HepG2 (cell line): ENCODE measurements at regions not wholly inside any gene's neighbourhood (a gene's known extent, or its start where the extent isn't known, plus 50 kb on each side); places are given as distances from the start of the nearest gene placed in this dataset.

Source experiments
- ATAC-seq: fragments of 200-7000 bp; cut with Tn5 transposase; 3 replicates; pipeline ENCODE4 v1.9.1; 2020; ENCODE audit warnings: mild to moderate bottlenecking, moderate library complexity
- BruUV-seq: library from RNA; stranded (reverse); fragments of 400-500 nt; replicated peaks from 2 replicates; lab custom pipeline; 2021; lab: Mats Ljungman, UMichigan
- CTCF ChIA-PET: fragments of 300-600 bp; formaldehyde crosslinking; extraction: SDS; loops from one replicate; lab custom pipeline; 2021; ENCODE audit warnings: low total read pairs, inconsistent platforms, low intra/inter-chr PET ratio; lab: Yijun Ruan, JAX
- POLR2A ChIA-PET: fragments of 350-600 bp; sonication (Branson Sonifier 250); formaldehyde crosslinking; loops from one replicate; lab custom pipeline; 2020; ENCODE audit warnings: antibody characterized with exemption, inconsistent platforms; lab: Yijun Ruan, JAX
- DNase-seq: peaks from one replicate; pipeline ENCODE4 v3.0.0-alpha.2; 2015; ENCODE audit warnings: low spot score
- FAIRE-seq: peaks from 3 replicates; lab custom pipeline; 2011; peaks lifted over from hg19 to GRCh38; lab: Jason Lieb, UNC
- H2AFZ ChIP-seq: one replicate; pipeline ENCODE4 v1.6.1; 2011; ENCODE audit warnings: low read length, inconsistent platforms
- H3K27ac ChIP-seq: fragments of 300-600 bp; 3 replicates; pipeline ENCODE4 v1.8.0; 2011; ENCODE audit warnings: mixed run types, mild to moderate bottlenecking, mixed read lengths, low read length, inconsistent platforms; ENCODE audit not compliant: insufficient read depth; ENCODE audit errors: extremely low read length
- H3K27me3 ChIP-seq, 2 experiments: fragments of 200-600 bp in 1 of 2; 2 replicates in 1 of 2; 3 replicates in 1 of 2; pipeline versions ENCODE4 v1.6.0 to v1.8.0; 2011; ENCODE audit warnings: low read length in 2 of 2, mild to moderate bottlenecking in 2 of 2, moderate library complexity in 2 of 2, inconsistent platforms in 1 of 2; ENCODE audit not compliant: insufficient read depth in 2 of 2, control insufficient read depth in 1 of 2
- H3K36me3 ChIP-seq, 2 experiments: fragments of 200-600 bp in 1 of 2; replicated peaks in 1 of 2; 2 replicates in 1 of 2; 3 replicates in 1 of 2; pipeline versions ENCODE4 v1.5.1 to v1.8.0; 2011; ENCODE audit warnings: low read length in 2 of 2, inconsistent platforms in 1 of 2; ENCODE audit not compliant: insufficient read depth in 2 of 2, control insufficient read depth in 1 of 2
- H3K4me1 ChIP-seq: 2 replicates; pipeline ENCODE4 v1.5.1; 2012; ENCODE audit warnings: low read length, inconsistent platforms; ENCODE audit not compliant: insufficient read depth
- H3K4me2 ChIP-seq: 2 replicates; pipeline ENCODE4 v1.6.0; 2011; ENCODE audit warnings: low read depth, low read length, inconsistent platforms
- H3K4me3 ChIP-seq, 3 experiments: fragments of 200-600 bp in 1 of 3; sonication (generic), shearing (Covaris generic) in 1 of 3; replicated peaks in 1 of 3; 2 replicates each; pipeline ENCODE4 v1.5.1; 2011 to 2016; ENCODE audit warnings: low read length in 3 of 3, inconsistent platforms in 2 of 3, low read depth in 2 of 3, mild to moderate bottlenecking in 2 of 3, control low read depth in 1 of 3, mixed read lengths in 1 of 3; ENCODE audit not compliant: insufficient read depth in 1 of 3
- H3K79me2 ChIP-seq: one replicate; pipeline ENCODE4 v1.6.1; 2011; ENCODE audit warnings: low read length, inconsistent platforms; ENCODE audit not compliant: insufficient read depth
- H3K9ac ChIP-seq: 2 replicates; pipeline ENCODE4 v1.6.0; 2011; ENCODE audit warnings: mild to moderate bottlenecking, low read depth, low read length, inconsistent platforms; ENCODE audit not compliant: insufficient read depth
- H3K9me3 ChIP-seq: 2 replicates; pipeline ENCODE4 v1.5.1; 2012; ENCODE audit warnings: mild to moderate bottlenecking, low read length
- H4K20me1 ChIP-seq: 2 replicates; pipeline ENCODE4 v1.6.0; 2011; ENCODE audit warnings: inconsistent platforms, mild to moderate bottlenecking, low read length, moderate library complexity; ENCODE audit not compliant: insufficient read depth
- ARNTL ChIP-seq: sonication (generic); formaldehyde crosslinking; IDR thresholded peaks from 2 replicates; pipeline ENCODE4 v1.4.0; 2020; ENCODE audit warnings: mild to moderate bottlenecking, missing genetic modification reagents
- EEA1 ChIP-seq: sonication (generic); formaldehyde crosslinking; IDR thresholded peaks from 2 replicates; pipeline ENCODE4 v1.5.1; 2020; ENCODE audit warnings: mild to moderate bottlenecking, missing genetic modification reagents, borderline replicate concordance
- ERF ChIP-seq: IDR thresholded peaks from 2 replicates; pipeline ENCODE4 v1.6.1; 2018; ENCODE audit warnings: missing biosample characterization, missing genetic modification reagents
- HIVEP1 ChIP-seq: sonication (generic); formaldehyde crosslinking; IDR thresholded peaks from 2 replicates; pipeline ENCODE4 v1.4.0; 2020; ENCODE audit warnings: mild to moderate bottlenecking, missing genetic modification reagents
- IKZF5 ChIP-seq: IDR thresholded peaks from 2 replicates; pipeline ENCODE4 v1.6.1; 2018; ENCODE audit warnings: missing genetic modification reagents, mild to moderate bottlenecking, missing compliant biosample characterization
- MATR3 ChIP-seq: sonication (generic); formaldehyde crosslinking; IDR thresholded peaks from 2 replicates; pipeline ENCODE4 v1.4.0; 2020; ENCODE audit warnings: missing genetic modification reagents
- MEIS1 ChIP-seq: sonication (generic); formaldehyde crosslinking; IDR thresholded peaks from 2 replicates; pipeline ENCODE4 v1.9.0; 2021; ENCODE audit warnings: mild to moderate bottlenecking, missing genetic modification reagents, moderate library complexity, borderline replicate concordance
- PCBP1 ChIP-seq: fragments of 200-400 bp; formaldehyde crosslinking; IDR thresholded peaks from 2 replicates; pipeline ENCODE4 v1.6.1; 2017; ENCODE audit warnings: mild to moderate bottlenecking, low read depth, low read length, borderline replicate concordance
- PHF21A ChIP-seq: sonication (generic); formaldehyde crosslinking; IDR thresholded peaks from 2 replicates; pipeline ENCODE4 v1.5.0; 2020; ENCODE audit warnings: mild to moderate bottlenecking, missing genetic modification reagents
- RBAK ChIP-seq: sonication (generic); formaldehyde crosslinking; IDR thresholded peaks from 2 replicates; pipeline ENCODE4 v1.5.1; 2020; ENCODE audit warnings: mild to moderate bottlenecking, missing genetic modification reagents
- SMARCE1 ChIP-seq: fragments of 450-650 bp; IDR thresholded peaks from 2 replicates; pipeline ENCODE4 v1.6.1; 2017; ENCODE audit warnings: borderline replicate concordance
- STAT5B ChIP-seq: sonication (generic); formaldehyde crosslinking; IDR thresholded peaks from 2 replicates; pipeline ENCODE4 v1.4.0; 2020; ENCODE audit warnings: missing genetic modification reagents
- TP53 ChIP-seq: sonication (generic); formaldehyde crosslinking; conservative IDR thresholded peaks from 2 replicates; pipeline ENCODE4 v1.4.0; 2020; ENCODE audit warnings: missing genetic modification reagents
- ZBTB7A ChIP-seq: sonication (generic); formaldehyde crosslinking; IDR thresholded peaks from 2 replicates; pipeline ENCODE4 v1.8.0; 2022; ENCODE audit warnings: mild to moderate bottlenecking, missing genetic modification reagents
- ZFP37 ChIP-seq: sonication (generic); formaldehyde crosslinking; IDR thresholded peaks from 2 replicates; pipeline ENCODE4 v1.4.0; 2020; ENCODE audit warnings: missing genetic modification reagents, borderline replicate concordance
- ZNF136 ChIP-seq: sonication (generic); formaldehyde crosslinking; IDR thresholded peaks from 2 replicates; pipeline ENCODE4 v1.8.1; 2022; ENCODE audit warnings: low read depth, mild to moderate bottlenecking, moderate library complexity, missing genetic modification reagents
- ZNF557 ChIP-seq: sonication (generic); formaldehyde crosslinking; IDR thresholded peaks from 2 replicates; pipeline ENCODE4 v1.4.0; 2020; ENCODE audit warnings: missing genetic modification reagents
- WGBS: methylation state at CpG from one replicate; pipeline ENCODE4 v1.1.6; 2017; ENCODE audit warnings: low lambda C conversion rate; 5-methylcytosine and 5-hydroxymethylcytosine counted together
- in situ Hi-C: cut with HindIII; loops from 2 replicates; pipeline ENCODE4 v1.10.0; 2017; ENCODE audit warnings: low pct_unique_long_range_greater_than_20kb; ENCODE audit not compliant: extremely low pct_ligation_motif_present
- intact Hi-C: fragments of 100-400 bp; cut with micrococcal nuclease; formaldehyde crosslinking; loops from one replicate; pipeline ENCODE4 v1.10.0; 2022; ENCODE audit not compliant: unreplicated experiment
- TF ChIP-seq, protein P1 (sequence below): sonication (generic); formaldehyde crosslinking; IDR thresholded peaks from 2 replicates; pipeline ENCODE4 v1.5.0; 2020; ENCODE audit warnings: mild to moderate bottlenecking, missing genetic modification reagents

GRCh38 chr11:33553486-33553885 is 147.1 kb downstream of the C11orf91 start (continued):
- TF ChIP-seq ZNF557 (CRISPR knock-in tag): no peak

DNA sequence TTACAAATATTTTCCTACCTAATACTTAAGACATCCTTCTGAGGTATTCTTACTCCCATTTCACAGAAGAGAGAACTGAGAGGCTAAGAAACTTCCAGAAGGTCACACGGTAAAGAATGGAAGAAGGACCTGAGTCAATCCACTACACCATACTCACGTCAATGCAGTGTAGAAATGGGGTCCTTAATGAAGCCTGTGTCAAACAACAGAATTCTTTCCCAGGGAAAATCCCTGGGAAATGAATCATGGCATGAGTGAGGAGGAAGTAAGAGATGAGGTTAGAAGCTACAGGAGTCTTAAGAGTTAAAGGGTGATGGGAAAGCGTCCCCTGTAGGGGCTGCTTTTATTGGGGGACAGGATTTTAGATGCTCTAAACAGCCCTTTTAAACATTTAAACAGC is 147.9 kb downstream of the C11orf91 start:
- Histone ChIP-seq H3K4me3 (no peak overlapping the region), H4K20me1 (no peaks in the 10 kb centered on the region), H3K27ac (no peak overlapping the region), H2AFZ (no peak overlapping the region), H3K9ac (no peak overlapping the region), H3K4me2 (no peak overlapping the region), H3K36me3 (no peaks in the 10 kb centered on the region), H3K79me2 (no peaks in the 10 kb centered on the region), H3K27me3 (peaks cover 2 to 15% of the 10 kb centered on the region in 2 experiments; a peak in 3 of 5 replicates), H3K9me3 (no peaks in the 10 kb centered on the region), H3K4me1 (no peaks in the 10 kb centered on the region)
- POLR2A ChIA-PET: no interaction called here
- intact Hi-C loops: no loop called here
- in situ Hi-C loops: no loop called here
- WGBS: 3% methylated on average over 3 of the region's 3 CpGs
- TF ChIP-seq ZFP37 (CRISPR knock-in tag): no peak
- TF ChIP-seq RBAK (CRISPR knock-in tag): no peak
- no peak for TF ChIP-seq IKZF5 (CRISPR knock-in tag)
- no peak for TF ChIP-seq ERF (CRISPR knock-in tag)
- TF ChIP-seq EEA1: no peak
- TF ChIP-seq SMARCE1: no peak
- TF ChIP-seq STAT5B (CRISPR knock-in tag): no peak
- TF ChIP-seq PHF21A (CRISPR knock-in tag): no peak
- TF ChIP-seq ARNTL: no peak
- TF ChIP-seq ZBTB7A (CRISPR knock-in tag): no peak
- TF ChIP-seq ZNF136 (CRISPR knock-in tag): no peak
- no peak for TF ChIP-seq MATR3 (CRISPR knock-in tag)
- TF ChIP-seq, protein P1, sequence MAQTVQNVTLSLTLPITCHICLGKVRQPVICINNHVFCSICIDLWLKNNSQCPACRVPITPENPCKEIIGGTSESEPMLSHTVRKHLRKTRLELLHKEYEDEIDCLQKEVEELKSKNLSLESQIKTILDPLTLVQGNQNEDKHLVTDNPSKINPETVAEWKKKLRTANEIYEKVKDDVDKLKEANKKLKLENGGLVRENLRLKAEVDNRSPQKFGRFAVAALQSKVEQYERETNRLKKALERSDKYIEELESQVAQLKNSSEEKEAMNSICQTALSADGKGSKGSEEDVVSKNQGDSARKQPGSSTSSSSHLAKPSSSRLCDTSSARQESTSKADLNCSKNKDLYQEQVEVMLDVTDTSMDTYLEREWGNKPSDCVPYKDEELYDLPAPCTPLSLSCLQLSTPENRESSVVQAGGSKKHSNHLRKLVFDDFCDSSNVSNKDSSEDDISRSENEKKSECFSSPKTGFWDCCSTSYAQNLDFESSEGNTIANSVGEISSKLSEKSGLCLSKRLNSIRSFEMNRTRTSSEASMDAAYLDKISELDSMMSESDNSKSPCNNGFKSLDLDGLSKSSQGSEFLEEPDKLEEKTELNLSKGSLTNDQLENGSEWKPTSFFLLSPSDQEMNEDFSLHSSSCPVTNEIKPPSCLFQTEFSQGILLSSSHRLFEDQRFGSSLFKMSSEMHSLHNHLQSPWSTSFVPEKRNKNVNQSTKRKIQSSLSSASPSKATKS: no peak
- TF ChIP-seq MEIS1 (CRISPR knock-in tag): no peak
- no peak for TF ChIP-seq PCBP1
- no peak for TF ChIP-seq HIVEP1 (CRISPR knock-in tag)
- no peak for TF ChIP-seq TP53 (CRISPR knock-in tag)
- ATAC-seq (no peak), FAIRE-seq (no peak), DNase-seq (no peak)
- BruUV-seq: no TSS peak
- CTCF ChIA-PET: no interaction called here
